BLaER1 treated with 17β-estradiol and CSF1 and Interleukin-3, amounts not matched to agents 10 nM and 100 nM (cell line): ENCODE measurements at regions not wholly inside any gene's neighbourhood (a gene's known extent, or its start where the extent isn't known, plus 50 kb on each side); places are given as distances from the start of the nearest gene placed in this dataset.

Experiments
- H3K27ac ChIP-seq, 11 experiments: shearing (Covaris generic); formaldehyde crosslinking; 2 replicates each; pipeline ENCODE4 v1.8.1; 2022
- H3K27me3 ChIP-seq, 11 experiments: shearing (Covaris generic); formaldehyde crosslinking; 2 replicates each; pipeline ENCODE4 v1.8.1; 2022
- H3K36me3 ChIP-seq, 11 experiments: shearing (Covaris generic); formaldehyde crosslinking; 2 replicates each; pipeline ENCODE4 v1.8.1; 2022
- H3K4me1 ChIP-seq, 10 experiments: shearing (Covaris generic); formaldehyde crosslinking; 2 replicates each; pipeline ENCODE4 v1.8.1; 2022
- H3K4me2 ChIP-seq, 11 experiments: shearing (Covaris generic); formaldehyde crosslinking; 2 replicates each; pipeline ENCODE4 v1.8.1; 2022
- H3K4me3 ChIP-seq, 10 experiments: shearing (Covaris generic); formaldehyde crosslinking; 2 replicates each; pipeline ENCODE4 v1.8.1; 2022
- H3K9ac ChIP-seq, 11 experiments: shearing (Covaris generic); formaldehyde crosslinking; 2 replicates each; pipeline ENCODE4 v1.8.1; 2022
- H3K9me3 ChIP-seq, 11 experiments: shearing (Covaris generic); formaldehyde crosslinking; replicated peaks in 1 of 11; 2 replicates each; pipeline ENCODE4 v1.8.1; 2022
- H4K20me1 ChIP-seq, 11 experiments: shearing (Covaris generic); formaldehyde crosslinking; 2 replicates each; pipeline ENCODE4 v1.8.1; 2022
- Cebpa-rat ChIP-seq, 11 experiments: shearing (Covaris generic); IDR thresholded peaks; 2 replicates each; pipeline ENCODE4 v1.8.1; 2022

- Histone ChIP-seq H3K27ac (no peak overlapping the region), H3K4me3 (no peak overlapping the region), H3K4me2 (no peak overlapping the region), H3K36me3 (no peaks in the 10 kb centered on the region), H3K9me3 (peaks cover 11 to 33% (median 25%) of the 10 kb centered on the region in 11 experiments; a peak in 21 of 22 replicates), H4K20me1 (no peaks in the 10 kb centered on the region), H3K27me3 (no peaks in the 10 kb centered on the region), H3K9ac (no peak overlapping the region), H3K4me1 (no peaks in the 10 kb centered on the region)
- no peak for TF ChIP-seq Cebpa-rat (IDR thresholded peaks at IDR 0.05)
Measured at GRCh38 chr2:35783723-35784122, 571.9 kb upstream of the CRIM1 start.

GRCh38 chr2:35741556-35741955 lies 614.0 kb upstream of the CRIM1 start:
- H3K9ac ChIP-seq, result no peak overlapping the region
- no peak for TF ChIP-seq Cebpa-rat (IDR thresholded peaks at IDR 0.05)
- H3K27me3 ChIP-seq, result no peaks in the 10 kb centered on the region
- no peaks in the 10 kb centered on the region for H3K9me3 ChIP-seq
- H4K20me1 ChIP-seq, result no peaks in the 10 kb centered on the region
- no peaks in the 10 kb centered on the region for H3K4me1 ChIP-seq
- no peaks in the 10 kb centered on the region for H3K36me3 ChIP-seq
- no peak overlapping the region for H3K4me3 ChIP-seq
- no peak overlapping the region for H3K4me2 ChIP-seq
- no peak overlapping the region for H3K27ac ChIP-seq

- Histone ChIP-seq H4K20me1 (no peaks in the 10 kb centered on the region), H3K27ac (no peak overlapping the region), H3K27me3 (no peaks in the 10 kb centered on the region), H3K4me1 (no peaks in the 10 kb centered on the region), H3K4me2 (no peak overlapping the region), H3K9me3 (no peaks in the 10 kb centered on the region), H3K36me3 (no peaks in the 10 kb centered on the region), H3K9ac (no peak overlapping the region), H3K4me3 (no peak overlapping the region)
- TF ChIP-seq Cebpa-rat (IDR thresholded peaks at IDR 0.05), result no peak
Measured at GRCh38 chr2:35731674-35732073, 623.9 kb upstream of the CRIM1 start.

- Histone ChIP-seq H3K9ac (no peak overlapping the region), H3K4me3 (no peak overlapping the region), H3K27me3 (no peaks in the 10 kb centered on the region), H4K20me1 (no peaks in the 10 kb centered on the region), H3K36me3 (no peaks in the 10 kb centered on the region), H3K27ac (no peak overlapping the region), H3K4me1 (no peaks in the 10 kb centered on the region), H3K9me3 (no peaks in the 10 kb centered on the region), H3K4me2 (no peak overlapping the region)
- TF ChIP-seq Cebpa-rat (IDR thresholded peaks at IDR 0.05), result peak in 1 of 11 experiments; percentile 75; a peak in 2 of 22 replicates
Measured at GRCh38 chr2:35714883-35715282, 640.7 kb upstream of the CRIM1 start.

- no peak overlapping the region for H3K4me2 ChIP-seq
- no peaks in the 10 kb centered on the region for H3K9me3 ChIP-seq
- TF ChIP-seq Cebpa-rat (IDR thresholded peaks at IDR 0.05), result no peak
Measured at GRCh38 chr2:35708411-35708923, 647.1 kb upstream of the CRIM1 start.

GRCh38 chr2:35688309-35688708 lies 667.3 kb upstream of the CRIM1 start:
- Histone ChIP-seq H3K4me2 (no peak overlapping the region), H3K27ac (no peak overlapping the region), H4K20me1 (no peaks in the 10 kb centered on the region), H3K4me3 (no peak overlapping the region), H3K9ac (no peak overlapping the region), H3K9me3 (no peaks in the 10 kb centered on the region), H3K27me3 (no peaks in the 10 kb centered on the region), H3K4me1 (no peaks in the 10 kb centered on the region), H3K36me3 (no peaks in the 10 kb centered on the region)
- no peak for TF ChIP-seq Cebpa-rat (IDR thresholded peaks at IDR 0.05)

More at GRCh38 chr2:35708411-35708923, 647.1 kb upstream of the CRIM1 start:
- Histone ChIP-seq H3K9ac (no peak overlapping the region), H3K4me3 (no peak overlapping the region), H4K20me1 (no peaks in the 10 kb centered on the region), H3K36me3 (no peaks in the 10 kb centered on the region), H3K27me3 (no peaks in the 10 kb centered on the region), H3K27ac (no peak overlapping the region), H3K4me1 (no peaks in the 10 kb centered on the region)

GRCh38 chr2:35651688-35652323 lies 703.8 kb upstream of the CRIM1 start:
- H3K36me3 ChIP-seq, result no peaks in the 10 kb centered on the region
- no peaks in the 10 kb centered on the region for H4K20me1 ChIP-seq
- H3K4me1 ChIP-seq, result no peaks in the 10 kb centered on the region
- no peak overlapping the region for H3K27ac ChIP-seq
- H3K9me3 ChIP-seq, result no peaks in the 10 kb centered on the region
- no peak overlapping the region for H3K4me3 ChIP-seq
- no peak overlapping the region for H3K9ac ChIP-seq
- no peak for TF ChIP-seq Cebpa-rat (IDR thresholded peaks at IDR 0.05)
- no peak overlapping the region for H3K4me2 ChIP-seq
- H3K27me3 ChIP-seq, result no peaks in the 10 kb centered on the region

- Histone ChIP-seq H3K27me3 (no peaks in the 10 kb centered on the region), H3K36me3 (no peaks in the 10 kb centered on the region), H3K27ac (no peak overlapping the region), H3K4me2 (no peak overlapping the region), H3K4me3 (no peak overlapping the region), H3K9me3 (no peaks in the 10 kb centered on the region), H3K9ac (no peak overlapping the region), H4K20me1 (no peaks in the 10 kb centered on the region), H3K4me1 (no peaks in the 10 kb centered on the region)
- TF ChIP-seq Cebpa-rat (IDR thresholded peaks at IDR 0.05), result no peak
Measured at GRCh38 chr2:35614640-35615039, 740.9 kb upstream of the CRIM1 start.

- no peaks in the 10 kb centered on the region for H3K27me3 ChIP-seq
- no peak for TF ChIP-seq Cebpa-rat (IDR thresholded peaks at IDR 0.05)
- no peak overlapping the region for H3K4me3 ChIP-seq
- peaks cover 0 to 5% (median 0%) of the 10 kb centered on the region in 11 experiments; a peak in 1 of 22 replicates for H3K9me3 ChIP-seq
- H3K4me1 ChIP-seq, result no peaks in the 10 kb centered on the region
- H3K4me2 ChIP-seq, result no peak overlapping the region
- no peak overlapping the region for H3K9ac ChIP-seq
- H3K36me3 ChIP-seq, result no peaks in the 10 kb centered on the region
- no peaks in the 10 kb centered on the region for H4K20me1 ChIP-seq
- no peak overlapping the region for H3K27ac ChIP-seq
Measured at GRCh38 chr2:35606394-35606793, 749.2 kb upstream of the CRIM1 start.

GRCh38 chr2:35598310-35598709 lies 757.3 kb upstream of the CRIM1 start:
- H3K4me3 ChIP-seq, result no peak overlapping the region
- no peak for TF ChIP-seq Cebpa-rat (IDR thresholded peaks at IDR 0.05)
- peaks cover 22 to 31% (median 25%) of the 10 kb centered on the region in 11 experiments for H3K9me3 ChIP-seq
- no peak overlapping the region for H3K27ac ChIP-seq
- H3K27me3 ChIP-seq, result no peaks in the 10 kb centered on the region
- no peaks in the 10 kb centered on the region for H4K20me1 ChIP-seq
- H3K9ac ChIP-seq, result no peak overlapping the region
- no peaks in the 10 kb centered on the region for H3K36me3 ChIP-seq
- no peak overlapping the region for H3K4me2 ChIP-seq
- H3K4me1 ChIP-seq, result no peaks in the 10 kb centered on the region
